MCF 10A (cell line): ENCODE measurements at regions not wholly inside any gene's neighbourhood (a gene's known extent, or its start where the extent isn't known, plus 50 kb on each side); places are given as distances from the start of the nearest gene placed in this dataset.

Source experiments
- BruUV-seq: library from RNA; stranded (reverse); fragments of 400-500 nt; replicated peaks from 2 replicates; lab custom pipeline; 2021; lab: Mats Ljungman, UMichigan
- CTCF ChIA-PET: fragments of 300-600 bp; sonication (Branson Sonifier 250); formaldehyde crosslinking; extraction: SDS; loops from one replicate; lab custom pipeline; 2021; ENCODE audit warnings: antibody characterized with exemption, inconsistent platforms; lab: Yijun Ruan, JAX
- POLR2A ChIA-PET: fragments of 300-600, 350-650 bp; sonication (Branson Sonifier 250); formaldehyde crosslinking; extraction: SDS; loops from one replicate; lab custom pipeline; 2020; ENCODE audit warnings: antibody characterized with exemption, inconsistent platforms; lab: Yijun Ruan, JAX
- DNase-seq: peaks from one replicate; pipeline ENCODE4 v3.0.0-alpha.2; 2018; ENCODE audit not compliant: unreplicated experiment
- H3K27ac Mint-ChIP-seq: one replicate; pipeline ENCODE4 v1.8.0; 2022; ENCODE audit warnings: mild to moderate bottlenecking, low read depth, mixed read lengths; ENCODE audit not compliant: unreplicated experiment
- H3K27me3 Mint-ChIP-seq: one replicate; pipeline ENCODE4 v1.8.0; 2022; ENCODE audit warnings: mixed read lengths; ENCODE audit not compliant: insufficient read depth, unreplicated experiment
- H3K36me3 Mint-ChIP-seq: one replicate; pipeline ENCODE4 v1.8.0; 2022; ENCODE audit warnings: mild to moderate bottlenecking, moderate library complexity, mixed read lengths; ENCODE audit not compliant: insufficient read depth, unreplicated experiment
- H3K4me1 Mint-ChIP-seq: one replicate; pipeline ENCODE4 v1.8.0; 2022; ENCODE audit warnings: mixed read lengths; ENCODE audit not compliant: insufficient read depth, unreplicated experiment
- H3K4me3 Mint-ChIP-seq: one replicate; pipeline ENCODE4 v1.8.0; 2022; ENCODE audit warnings: mild to moderate bottlenecking, moderate library complexity, mixed read lengths; ENCODE audit not compliant: unreplicated experiment
- H3K9me3 Mint-ChIP-seq: one replicate; pipeline ENCODE4 v1.8.0; 2022; ENCODE audit warnings: mixed read lengths; ENCODE audit not compliant: unreplicated experiment
- intact Hi-C: fragments of 100-400 bp; cut with micrococcal nuclease; formaldehyde crosslinking; loops from 2 replicates; pipeline ENCODE4 v1.14.1; 2022
- TF ChIP-seq, protein P1 (sequence below): fragments of 200-600 bp; IDR thresholded peaks from one replicate; pipeline ENCODE4 v1.8.0; 2022; ENCODE audit warnings: antibody characterized with exemption, mild to moderate bottlenecking; ENCODE audit not compliant: unreplicated experiment

- TF ChIP-seq, protein P1, sequence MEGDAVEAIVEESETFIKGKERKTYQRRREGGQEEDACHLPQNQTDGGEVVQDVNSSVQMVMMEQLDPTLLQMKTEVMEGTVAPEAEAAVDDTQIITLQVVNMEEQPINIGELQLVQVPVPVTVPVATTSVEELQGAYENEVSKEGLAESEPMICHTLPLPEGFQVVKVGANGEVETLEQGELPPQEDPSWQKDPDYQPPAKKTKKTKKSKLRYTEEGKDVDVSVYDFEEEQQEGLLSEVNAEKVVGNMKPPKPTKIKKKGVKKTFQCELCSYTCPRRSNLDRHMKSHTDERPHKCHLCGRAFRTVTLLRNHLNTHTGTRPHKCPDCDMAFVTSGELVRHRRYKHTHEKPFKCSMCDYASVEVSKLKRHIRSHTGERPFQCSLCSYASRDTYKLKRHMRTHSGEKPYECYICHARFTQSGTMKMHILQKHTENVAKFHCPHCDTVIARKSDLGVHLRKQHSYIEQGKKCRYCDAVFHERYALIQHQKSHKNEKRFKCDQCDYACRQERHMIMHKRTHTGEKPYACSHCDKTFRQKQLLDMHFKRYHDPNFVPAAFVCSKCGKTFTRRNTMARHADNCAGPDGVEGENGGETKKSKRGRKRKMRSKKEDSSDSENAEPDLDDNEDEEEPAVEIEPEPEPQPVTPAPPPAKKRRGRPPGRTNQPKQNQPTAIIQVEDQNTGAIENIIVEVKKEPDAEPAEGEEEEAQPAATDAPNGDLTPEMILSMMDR, result no peak
- no peak overlapping the region for H3K4me3 Mint-ChIP-seq
- no peaks in the 10 kb centered on the region for H3K36me3 Mint-ChIP-seq
- CTCF ChIA-PET, result no interaction called here
- POLR2A ChIA-PET, result no interaction called here
- H3K4me1 Mint-ChIP-seq, result peaks cover 5% of the 10 kb centered on the region
- no peak for DNase-seq
- intact Hi-C loops, result no loop called here
- H3K27me3 Mint-ChIP-seq, result no peaks in the 10 kb centered on the region
- no peaks in the 10 kb centered on the region for H3K9me3 Mint-ChIP-seq
- no peak overlapping the region for H3K27ac Mint-ChIP-seq
- no TSS peak for BruUV-seq
Measured at GRCh38 chr6:45780523-45780922, 235.1 kb downstream of the CLIC5 start.

GRCh38 chr6:45775026-45775697 is 240.5 kb downstream of the CLIC5 start:
- intact Hi-C loops, result no loop called here
- H3K9me3 Mint-ChIP-seq, result no peaks in the 10 kb centered on the region
- no peaks in the 10 kb centered on the region for H3K4me1 Mint-ChIP-seq
- no peaks in the 10 kb centered on the region for H3K36me3 Mint-ChIP-seq
- H3K27ac Mint-ChIP-seq, result no peak overlapping the region
- TF ChIP-seq, protein P1, result no peak
- no TSS peak for BruUV-seq
- POLR2A ChIA-PET, result no interaction called here
- no peak overlapping the region for H3K4me3 Mint-ChIP-seq
- CTCF ChIA-PET, result interaction anchor here (1.0 kb wide), 1 partner anchor 1300 kb away, joined by 3 read pairs; no protein-coding TSS in a partner anchor
- H3K27me3 Mint-ChIP-seq, result no peaks in the 10 kb centered on the region
- no peak for DNase-seq

DNA sequence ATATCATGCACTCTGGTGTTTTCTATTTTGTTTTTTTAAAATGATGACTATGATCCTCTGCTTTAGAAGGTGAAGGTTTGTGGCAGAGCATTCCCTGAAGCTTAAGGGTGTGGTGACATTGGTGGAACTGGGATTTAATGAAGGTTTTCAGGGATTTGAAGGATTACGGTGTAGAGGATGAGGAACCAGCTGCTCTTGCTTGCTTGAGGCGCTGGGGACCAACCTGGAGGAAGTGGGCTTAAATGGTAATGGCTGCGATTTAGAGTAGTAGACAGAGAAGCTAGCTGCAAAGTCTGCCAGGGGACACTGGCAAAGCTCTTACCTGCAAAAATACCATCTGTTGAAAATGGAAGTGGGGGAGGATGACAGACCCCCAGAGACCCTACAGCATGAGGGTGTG is 241.8 kb downstream of the CLIC5 start:
- ChIA-PET POLR2A (no interaction called here), CTCF (interaction anchor here (2.5 kb wide), 1 partner anchor 9 kb away, joined by 9 read pairs; no protein-coding TSS in a partner anchor)
- no peak overlapping the region for H3K27ac Mint-ChIP-seq
- no peak for DNase-seq
- H3K9me3 Mint-ChIP-seq, result no peaks in the 10 kb centered on the region
- TF ChIP-seq, protein P1, result no peak
- no TSS peak for BruUV-seq
- H3K4me3 Mint-ChIP-seq, result no peak overlapping the region
- no peaks in the 10 kb centered on the region for H3K36me3 Mint-ChIP-seq
- H3K4me1 Mint-ChIP-seq, result no peaks in the 10 kb centered on the region
- intact Hi-C loops, result no loop called here
- no peaks in the 10 kb centered on the region for H3K27me3 Mint-ChIP-seq

GRCh38 chr6:45772886-45773495 is 242.7 kb downstream of the CLIC5 start:
- ChIA-PET CTCF (interaction anchor here (2.5 kb wide), 1 partner anchor 10 kb away, joined by 9 read pairs; no protein-coding TSS in a partner anchor), POLR2A (no interaction called here)
- TF ChIP-seq, protein P1, result no peak
- H3K36me3 Mint-ChIP-seq, result no peaks in the 10 kb centered on the region
- no peaks in the 10 kb centered on the region for H3K4me1 Mint-ChIP-seq
- DNase-seq, result no peak
- intact Hi-C loops, result no loop called here
- H3K27me3 Mint-ChIP-seq, result no peaks in the 10 kb centered on the region
- no peak overlapping the region for H3K27ac Mint-ChIP-seq
- BruUV-seq, result no TSS peak
- no peak overlapping the region for H3K4me3 Mint-ChIP-seq
- no peaks in the 10 kb centered on the region for H3K9me3 Mint-ChIP-seq
